Activated T-cell treated with anti-CD3 and anti-CD28 coated beads for 1 hour (primary cell): ENCODE measurements at regions not wholly inside any gene's neighbourhood (a gene's known extent, or its start where the extent isn't known, plus 50 kb on each side); places are given as distances from the start of the nearest gene placed in this dataset.
"Not testable (repeated sequence)": the region's sequence is repeated elsewhere in the genome, so short reads cannot be mapped to it uniquely, and the experiment has no call there.

Source experiments
- DNase-seq: peaks from one replicate; pipeline ENCODE4 v3.0.0-alpha.2; 2020; ENCODE audit warnings: low read depth

DNA sequence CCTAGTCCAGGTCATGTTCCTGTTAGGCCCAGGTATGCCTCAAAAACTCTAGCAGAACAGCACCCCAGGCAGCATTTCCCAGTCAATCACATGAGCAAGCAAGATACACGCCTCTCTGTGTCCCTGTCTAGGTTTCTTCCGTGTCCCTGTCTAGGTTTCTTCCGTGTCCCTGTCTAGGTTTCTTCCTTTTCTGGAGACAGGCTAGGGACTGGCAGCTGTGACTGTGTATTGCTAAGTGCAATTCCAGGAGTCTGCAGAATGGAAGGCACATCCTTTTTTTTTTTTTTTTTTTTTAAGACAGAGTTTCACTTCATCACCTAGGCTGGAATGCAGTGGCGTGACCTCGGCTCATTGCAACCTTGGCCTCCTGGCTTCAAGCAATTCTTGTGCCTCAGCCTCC, 77.6 kb downstream of the SETD4 start:
- DNase-seq: no peak

GRCh38 chr21:35981514-35982070, 78.7 kb downstream of the SETD4 start:
- DNase-seq: no peak

GRCh38 chr21:35980821-35981220, 79.5 kb downstream of the SETD4 start:
- DNase-seq: no peak

- not testable (repeated sequence) for DNase-seq
Observed at GRCh38 chr21:35977860-35978259, 82.5 kb downstream of the SETD4 start.

- no peak for DNase-seq
Observed at GRCh38 chr21:35976929-35977328, 83.4 kb downstream of the SETD4 start.

- no peak for DNase-seq
Observed at GRCh38 chr21:35976481-35976880, 83.8 kb downstream of the SETD4 start.

DNA sequence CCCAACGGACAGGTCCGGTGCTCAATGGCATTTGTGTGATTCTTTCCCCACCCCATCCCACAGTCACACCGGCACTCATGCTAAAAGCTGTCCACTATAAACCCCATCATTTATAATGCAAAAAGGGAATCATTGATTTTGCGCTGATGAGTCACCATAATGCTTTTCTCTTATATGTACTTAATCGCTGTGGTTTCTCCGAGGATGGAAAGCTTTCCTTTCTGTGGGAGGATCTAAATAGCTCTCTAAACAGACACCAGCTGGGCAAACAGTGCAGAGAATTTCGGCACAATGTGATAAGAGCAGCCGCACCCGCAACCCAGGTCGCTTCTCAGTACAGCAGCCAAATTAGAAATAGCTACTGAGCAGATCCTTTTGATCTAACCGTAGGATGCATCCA, 85.6 kb downstream of the SETD4 start:
- DNase-seq: no peak

GRCh38 chr21:35971824-35972223, 88.5 kb downstream of the SETD4 start:
- DNase-seq: no peak

DNA sequence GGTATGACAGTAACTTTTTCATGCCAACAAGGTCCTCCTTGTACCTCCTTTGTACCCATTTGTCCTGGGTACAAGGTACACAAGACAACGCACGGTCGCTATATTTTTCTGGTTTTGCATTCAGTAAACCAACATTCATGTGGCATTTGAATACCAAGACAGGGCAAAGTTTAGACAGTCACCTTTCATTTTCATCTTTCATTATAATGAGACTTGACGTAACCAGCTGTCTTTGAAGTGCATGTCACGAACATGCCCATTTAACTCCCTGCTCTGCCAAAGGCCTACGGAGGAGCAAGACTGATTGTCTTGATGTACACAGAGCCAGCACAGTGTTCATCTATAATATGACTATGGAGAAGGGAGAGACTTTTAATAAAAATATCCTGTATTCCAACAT, 91.0 kb downstream of the SETD4 start:
- no peak for DNase-seq

- no peak for DNase-seq
Observed at GRCh38 chr21:35968564-35968963, 91.8 kb downstream of the SETD4 start.

DNA sequence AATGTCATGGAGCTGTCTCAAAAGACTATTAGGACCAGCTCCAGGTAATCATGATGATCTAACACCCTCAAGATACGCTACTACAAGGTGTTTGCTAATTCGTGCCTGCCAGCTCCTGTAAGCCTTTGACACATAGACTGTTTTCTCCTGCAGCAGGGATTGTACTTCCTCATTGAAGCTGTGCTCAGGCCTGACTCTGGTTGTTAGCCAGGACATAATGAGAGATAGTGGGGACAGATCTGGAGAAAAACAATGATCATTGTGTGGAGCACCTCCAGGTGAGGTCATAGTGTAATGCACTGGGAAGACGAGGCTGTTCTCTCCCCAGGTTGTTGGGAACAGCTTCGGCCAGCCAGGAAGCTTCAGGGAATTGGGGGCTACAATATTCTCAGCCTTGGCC, 94.6 kb downstream of the SETD4 start:
- no peak for DNase-seq

DNA sequence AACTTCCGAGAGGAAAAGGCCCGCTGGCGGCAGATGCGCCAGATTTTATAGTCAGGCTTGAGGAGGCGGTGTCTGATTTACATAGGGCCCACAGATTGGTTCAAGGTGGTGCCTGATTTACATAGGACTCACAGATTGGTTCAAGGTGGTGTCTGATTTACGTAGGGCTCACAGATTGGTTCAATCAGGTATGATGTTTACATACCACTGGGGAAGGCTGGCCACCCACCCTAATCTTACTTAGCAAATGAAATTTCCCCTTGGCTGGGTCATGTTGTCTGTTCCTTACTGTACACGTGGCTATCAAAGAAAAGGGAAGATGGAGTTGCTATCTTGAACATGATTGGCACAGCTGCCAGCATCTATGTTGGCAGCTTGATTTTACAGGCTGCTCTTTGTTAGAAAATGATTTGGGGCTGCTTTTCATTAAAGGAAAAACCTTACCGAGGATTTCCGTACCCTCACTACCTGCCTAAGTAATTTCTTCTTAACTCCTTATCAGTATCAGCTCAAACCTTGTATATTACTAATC, 96.3 kb downstream of the SETD4 start:
- no peak for DNase-seq

- DNase-seq: no peak
Observed at GRCh38 chr21:35962917-35963316, 97.4 kb downstream of the SETD4 start.

GRCh38 chr21:35954066-35954465, 106.3 kb downstream of the SETD4 start:
- no peak for DNase-seq

DNA sequence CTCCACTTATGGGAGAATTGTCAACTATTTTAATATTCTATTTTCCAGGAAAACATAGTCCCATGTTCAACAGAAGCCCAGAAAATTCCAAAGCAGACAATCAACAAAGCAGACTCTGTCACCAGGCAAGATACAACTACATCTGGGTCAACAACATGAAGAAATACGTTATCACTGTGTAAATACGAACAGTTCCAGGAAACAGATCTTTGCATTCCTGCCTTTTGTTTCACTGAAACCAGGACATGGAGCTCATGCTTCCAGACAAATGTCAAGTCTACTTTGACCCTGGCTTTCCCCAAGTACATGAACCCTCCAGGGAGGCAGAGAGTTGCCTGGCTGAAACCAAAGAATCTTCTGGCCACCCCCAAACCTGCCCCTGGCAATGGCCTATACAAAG, 106.7 kb downstream of the SETD4 start:
- DNase-seq: no peak

DNA sequence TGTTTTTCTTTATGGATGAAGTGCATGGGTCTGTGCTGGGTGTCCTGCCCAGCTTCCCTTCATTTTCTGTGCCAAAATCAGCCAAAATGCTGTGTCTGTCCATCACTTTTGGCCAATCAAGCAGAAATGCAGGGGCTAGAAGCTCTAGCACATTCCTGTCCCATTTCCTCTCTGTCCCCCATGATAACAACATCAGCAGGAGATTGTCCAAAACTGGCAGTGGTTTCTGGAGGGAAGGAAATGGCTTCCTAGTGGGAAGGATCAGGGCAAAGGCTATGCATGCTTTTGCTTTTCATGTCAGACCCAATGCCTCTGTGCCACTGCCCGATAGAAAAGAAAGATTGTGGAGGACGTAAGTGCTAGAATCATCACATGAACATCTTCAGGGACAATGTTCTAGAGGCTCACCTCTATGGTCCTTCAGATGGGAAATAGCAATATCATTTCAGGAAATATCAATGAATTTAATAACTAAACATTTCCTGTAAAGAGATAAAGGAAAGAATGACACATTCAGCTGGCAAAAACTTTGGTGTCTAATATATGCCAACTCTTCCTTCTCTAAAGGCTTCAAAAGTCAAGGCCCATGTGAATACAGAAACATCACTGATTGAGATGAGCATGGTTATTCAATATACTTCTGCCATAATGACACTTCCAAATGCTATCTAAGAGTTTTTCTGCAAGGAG, 107.5 kb downstream of the SETD4 start:
- no peak for DNase-seq

DNA sequence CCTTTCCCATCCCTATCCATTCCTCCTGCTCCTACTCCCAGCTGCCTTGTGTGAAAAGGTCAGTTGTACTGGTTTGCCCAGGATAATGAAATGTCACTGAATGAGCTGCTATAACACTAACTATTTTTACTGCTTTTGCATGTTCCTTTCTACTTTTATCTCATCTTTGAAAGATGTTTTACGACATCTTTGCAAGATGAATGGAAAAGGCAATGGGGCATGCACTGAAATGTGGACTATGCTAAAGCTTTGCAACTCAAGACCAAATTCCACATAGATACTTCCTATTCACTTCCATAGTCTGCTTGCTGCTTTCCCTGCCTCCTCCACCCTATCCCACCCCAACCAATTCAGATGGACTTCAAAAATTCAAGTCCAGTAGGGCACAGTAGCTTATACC, 111.3 kb downstream of the SETD4 start:
- no peak for DNase-seq

DNA sequence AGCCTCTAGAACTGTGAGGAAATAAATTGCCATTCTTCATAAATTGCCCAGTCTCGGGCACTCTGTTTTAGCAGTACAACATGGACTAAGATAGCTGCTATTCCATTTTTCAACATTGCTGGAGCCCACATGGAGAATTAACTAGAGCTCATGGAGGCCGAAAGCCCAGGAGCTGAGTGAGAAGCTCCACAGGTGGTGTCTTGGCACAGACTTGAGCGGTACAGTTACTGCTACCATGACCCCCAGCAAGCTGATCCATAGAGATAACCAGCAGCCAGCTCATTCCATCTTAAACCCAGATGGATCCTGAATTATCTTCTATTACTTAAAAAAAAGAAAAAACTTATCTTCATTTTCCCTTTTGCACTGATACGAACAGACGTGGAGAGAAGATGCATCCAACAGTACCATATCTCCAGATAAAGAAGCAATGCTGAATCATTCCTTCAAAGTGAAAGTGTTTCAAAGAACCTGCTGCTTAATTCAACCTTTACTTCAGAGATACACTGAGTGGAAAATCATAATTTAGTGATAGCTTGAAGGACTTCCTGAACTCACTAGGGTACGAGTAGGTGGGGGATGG, 115.1 kb downstream of the SETD4 start:
- no peak for DNase-seq

DNA sequence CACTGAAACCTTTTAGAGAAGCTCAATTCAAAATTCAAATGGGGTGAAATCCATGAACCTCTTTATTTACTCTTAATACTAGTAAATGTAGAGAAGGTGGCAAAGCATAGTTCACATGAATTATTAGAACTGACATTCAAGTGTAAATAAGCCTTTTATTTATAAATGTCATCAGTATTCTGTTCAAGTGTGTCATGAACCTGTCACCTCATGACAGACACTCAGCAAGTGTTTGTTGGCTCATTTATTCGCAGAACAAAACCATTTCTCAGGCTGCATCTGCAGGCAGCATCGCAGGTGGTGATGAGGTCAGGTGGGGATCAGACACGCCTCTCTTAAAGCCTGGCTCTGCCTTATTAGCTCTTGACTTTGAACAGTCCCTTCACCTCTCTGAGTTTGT, 116.6 kb downstream of the SETD4 start:
- DNase-seq: no peak

DNA sequence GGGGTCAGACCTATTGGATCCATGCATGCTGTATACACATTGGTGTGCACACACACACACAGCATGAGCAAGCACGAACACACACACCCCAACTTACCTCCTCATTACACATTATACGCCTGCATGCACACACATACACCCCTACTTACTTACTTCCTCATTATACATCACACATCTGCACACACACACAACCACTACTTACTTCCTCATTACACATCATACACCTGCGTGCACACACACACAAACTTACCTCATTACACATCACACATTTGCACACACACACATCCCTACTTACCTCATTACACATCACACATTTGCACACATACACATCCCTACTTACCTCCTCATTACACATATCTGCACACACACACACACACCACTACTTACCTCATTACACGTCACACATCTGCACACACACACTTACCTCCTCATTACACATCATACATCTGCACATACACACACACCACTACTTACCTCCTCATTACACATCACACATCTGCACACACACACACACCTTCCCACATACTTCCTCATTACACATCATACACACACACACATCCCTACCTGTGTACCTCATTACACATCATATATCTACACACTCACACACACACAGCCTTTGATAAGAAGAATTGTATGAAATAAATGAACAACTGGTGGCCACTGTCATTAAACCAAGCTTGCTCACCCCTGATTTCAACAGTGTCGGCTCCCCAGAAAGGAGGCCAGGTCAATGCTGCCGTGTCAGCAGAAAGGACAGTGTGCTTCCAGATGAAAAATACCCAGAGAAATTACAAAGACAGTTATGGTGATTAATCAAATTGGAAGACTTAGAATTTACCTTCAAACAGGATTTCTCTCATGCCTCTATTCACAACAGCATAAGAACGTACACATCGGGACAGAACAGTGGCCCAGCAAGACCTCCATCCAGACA, 117.8 kb downstream of the SETD4 start:
- DNase-seq: no peak

GRCh38 chr21:35940074-35940927, 120.0 kb downstream of the SETD4 start:
- no peak for DNase-seq

DNA sequence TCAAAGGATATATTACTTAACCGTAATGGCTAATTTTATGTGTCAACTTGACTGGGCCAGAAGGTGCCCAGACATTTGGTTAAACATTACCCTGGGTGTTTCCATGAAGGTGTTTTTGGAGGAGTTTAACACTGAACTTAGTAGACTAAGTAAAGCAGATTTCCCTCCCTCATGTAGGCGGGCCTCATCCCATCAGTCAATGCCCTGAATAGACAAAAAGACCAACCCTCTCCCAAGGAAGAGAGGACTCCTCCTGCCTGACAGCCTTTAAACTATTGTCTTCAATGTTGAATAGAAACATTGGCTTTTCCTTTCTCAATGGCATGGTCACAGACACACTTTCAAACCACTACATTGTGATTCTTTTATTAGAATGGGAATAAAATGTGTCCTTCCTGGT, 121.9 kb downstream of the SETD4 start:
- no peak for DNase-seq
